Suprapubic skin (tissue), 3 donors: ENCODE measurements at regions not wholly inside any gene's neighbourhood (a gene's known extent, or its start where the extent isn't known, plus 50 kb on each side); places are given as distances from the start of the nearest gene placed in this dataset.

Experiments used
- POLR2AphosphoS5 ChIP-seq, 3 donors: sonication (generic); formaldehyde crosslinking; IDR thresholded peaks; one replicate each; pipeline ENCODE4 v1.6.1; 2017; ENCODE audit warnings: antibody characterized with exemption in 3 of 3
- TF ChIP-seq, protein P1 (sequence below), 2 donors: fragments of 200-600 bp in 1 of 2; fragments of 450-650 bp in 1 of 2; sonication (generic) in 1 of 2; IDR thresholded peaks; one replicate each; pipeline ENCODE4 v1.5.1; 2016 to 2019; ENCODE audit warnings: antibody characterized with exemption in 2 of 2, mild to moderate bottlenecking in 1 of 2, moderate library complexity in 1 of 2

DNA sequence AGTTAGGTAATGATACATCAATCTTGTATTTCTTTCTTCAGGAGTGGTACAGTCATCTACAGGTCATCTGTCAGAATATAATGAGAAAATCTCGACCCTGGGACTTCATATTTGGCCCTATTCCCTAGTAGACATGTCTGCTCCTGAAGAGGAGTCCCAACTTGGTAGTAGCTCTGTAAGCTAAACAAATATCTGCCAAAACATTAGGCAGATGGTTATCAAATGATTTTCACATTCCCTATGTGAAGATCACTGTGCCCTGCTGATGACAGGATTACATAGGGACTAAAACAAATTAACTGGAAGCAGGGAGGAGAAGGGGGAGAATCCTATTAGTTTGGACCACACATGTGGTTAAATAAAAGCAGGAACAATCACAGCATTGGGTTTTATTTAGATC lies 138.6 kb upstream of the NFIB start:
- TF ChIP-seq, protein P1, sequence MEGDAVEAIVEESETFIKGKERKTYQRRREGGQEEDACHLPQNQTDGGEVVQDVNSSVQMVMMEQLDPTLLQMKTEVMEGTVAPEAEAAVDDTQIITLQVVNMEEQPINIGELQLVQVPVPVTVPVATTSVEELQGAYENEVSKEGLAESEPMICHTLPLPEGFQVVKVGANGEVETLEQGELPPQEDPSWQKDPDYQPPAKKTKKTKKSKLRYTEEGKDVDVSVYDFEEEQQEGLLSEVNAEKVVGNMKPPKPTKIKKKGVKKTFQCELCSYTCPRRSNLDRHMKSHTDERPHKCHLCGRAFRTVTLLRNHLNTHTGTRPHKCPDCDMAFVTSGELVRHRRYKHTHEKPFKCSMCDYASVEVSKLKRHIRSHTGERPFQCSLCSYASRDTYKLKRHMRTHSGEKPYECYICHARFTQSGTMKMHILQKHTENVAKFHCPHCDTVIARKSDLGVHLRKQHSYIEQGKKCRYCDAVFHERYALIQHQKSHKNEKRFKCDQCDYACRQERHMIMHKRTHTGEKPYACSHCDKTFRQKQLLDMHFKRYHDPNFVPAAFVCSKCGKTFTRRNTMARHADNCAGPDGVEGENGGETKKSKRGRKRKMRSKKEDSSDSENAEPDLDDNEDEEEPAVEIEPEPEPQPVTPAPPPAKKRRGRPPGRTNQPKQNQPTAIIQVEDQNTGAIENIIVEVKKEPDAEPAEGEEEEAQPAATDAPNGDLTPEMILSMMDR (IDR thresholded peaks at IDR 0.05), result no peak
- TF ChIP-seq POLR2AphosphoS5 (IDR thresholded peaks at IDR 0.05), result no peak
